Upper lobe of left lung (tissue), 4 donors: ENCODE measurements at regions not wholly inside any gene's neighbourhood (a gene's known extent, or its start where the extent isn't known, plus 50 kb on each side); places are given as distances from the start of the nearest gene placed in this dataset.

Experiments
- CTCF ChIP-seq, 6 experiments: fragments of 450-650 bp in 4 of 6; fragments of 200-600 bp in 2 of 6; sonication (generic) in 2 of 6; IDR thresholded peaks; one replicate each; pipeline ENCODE4 v1.5.1; 2016 to 2019; ENCODE audit warnings: antibody characterized with exemption in 6 of 6
- EP300 ChIP-seq, 4 donors: sonication (generic); formaldehyde crosslinking; IDR thresholded peaks; one replicate each; pipeline ENCODE4 v1.5.1; 2017; ENCODE audit warnings: antibody characterized with exemption in 4 of 4, control low read depth in 2 of 4

- no peak for TF ChIP-seq CTCF (IDR thresholded peaks at IDR 0.05)
- TF ChIP-seq EP300 (IDR thresholded peaks at IDR 0.05), result no peak
Measured at GRCh38 chr22:48850658-48851287, 976.9 kb downstream of the BRD1 start.
